Activated B cell treated with CpG ODN at 0.5 μM for 24 hours (primary cell): ENCODE measurements at regions not wholly inside any gene's neighbourhood (a gene's known extent, or its start where the extent isn't known, plus 50 kb on each side); places are given as distances from the start of the nearest gene placed in this dataset.

Experiments used
- ATAC-seq: fragments of 200-7000 bp; cut with Tn5 transposase; one replicate; pipeline ENCODE4 v1.10.0; 2021; ENCODE audit warnings: low read depth, mild to moderate bottlenecking, moderate library complexity
- CTCF ChIA-PET: fragments of 350-600 bp; sonication (Branson Sonifier 250); formaldehyde crosslinking; loops from one replicate; lab custom pipeline; 2021; ENCODE audit warnings: antibody characterized with exemption; lab: Charles Lee
- POLR2A ChIA-PET: fragments of 350-600 bp; sonication (Branson Sonifier 250); formaldehyde crosslinking; loops from one replicate; lab custom pipeline; 2021; ENCODE audit warnings: antibody characterized with exemption; lab: Charles Lee
- DNase-seq: peaks from one replicate; pipeline ENCODE4 v3.0.0; 2022
- H3K27ac Mint-ChIP-seq: one replicate; pipeline ENCODE4 v1.8.0; 2020; ENCODE audit warnings: mixed read lengths
- H3K27me3 Mint-ChIP-seq: one replicate; pipeline ENCODE4 v1.8.0; 2021; ENCODE audit warnings: mixed read lengths
- H3K36me3 Mint-ChIP-seq: one replicate; pipeline ENCODE4 v1.8.0; 2021; ENCODE audit warnings: low read depth, mixed read lengths
- H3K4me1 Mint-ChIP-seq: one replicate; pipeline ENCODE4 v1.8.0; 2021; ENCODE audit warnings: mixed read lengths
- H3K4me3 Mint-ChIP-seq: one replicate; pipeline ENCODE4 v1.8.0; 2020; ENCODE audit warnings: mild to moderate bottlenecking, mixed read lengths
- H3K9me3 Mint-ChIP-seq: one replicate; pipeline ENCODE4 v1.8.0; 2020; ENCODE audit warnings: mixed read lengths
- CTCF ChIP-seq: fragments of 200-600 bp; IDR thresholded peaks from one replicate; pipeline ENCODE4 v1.8.0; 2022; ENCODE audit warnings: antibody characterized with exemption, mild to moderate bottlenecking
- intact Hi-C: fragments of 100-400 bp; cut with micrococcal nuclease; formaldehyde crosslinking; loops from one replicate; pipeline ENCODE4 v1.15.1; 2024

GRCh38 chr13:37375071-37375470 is 223.5 kb downstream of the POSTN start:
- H3K4me1 Mint-ChIP-seq: no peaks in the 10 kb centered on the region
- no peak overlapping the region for H3K4me3 Mint-ChIP-seq
- DNase-seq: no peak
- H3K9me3 Mint-ChIP-seq: no peaks in the 10 kb centered on the region
- no peak for TF ChIP-seq CTCF
- ChIA-PET POLR2A (no interaction called here), CTCF (no interaction called here)
- intact Hi-C loops: no loop called here
- H3K36me3 Mint-ChIP-seq: no peaks in the 10 kb centered on the region
- H3K27me3 Mint-ChIP-seq: no peaks in the 10 kb centered on the region
- no peak overlapping the region for H3K27ac Mint-ChIP-seq
- no peak for ATAC-seq

- H3K36me3 Mint-ChIP-seq: no peaks in the 10 kb centered on the region
- POLR2A ChIA-PET: no interaction called here
- CTCF ChIA-PET: no interaction called here
- no peak overlapping the region for H3K27ac Mint-ChIP-seq
- DNase-seq: no peak
- intact Hi-C loops: no loop called here
- ATAC-seq: no peak
- TF ChIP-seq CTCF: no peak
- no peaks in the 10 kb centered on the region for H3K4me1 Mint-ChIP-seq
- no peaks in the 10 kb centered on the region for H3K27me3 Mint-ChIP-seq
- no peak overlapping the region for H3K4me3 Mint-ChIP-seq
- no peaks in the 10 kb centered on the region for H3K9me3 Mint-ChIP-seq
Measured at GRCh38 chr13:37369616-37370015, 229.0 kb downstream of the POSTN start.

GRCh38 chr13:37368501-37368900 is 230.1 kb downstream of the POSTN start:
- no peak overlapping the region for H3K4me3 Mint-ChIP-seq
- POLR2A ChIA-PET: no interaction called here
- H3K36me3 Mint-ChIP-seq: no peaks in the 10 kb centered on the region
- CTCF ChIA-PET: no interaction called here
- no peaks in the 10 kb centered on the region for H3K9me3 Mint-ChIP-seq
- H3K27me3 Mint-ChIP-seq: no peaks in the 10 kb centered on the region
- DNase-seq (no peak), ATAC-seq (no peak)
- no peak for TF ChIP-seq CTCF
- no peaks in the 10 kb centered on the region for H3K4me1 Mint-ChIP-seq
- H3K27ac Mint-ChIP-seq: no peak overlapping the region
- intact Hi-C loops: no loop called here

- no peaks in the 10 kb centered on the region for H3K9me3 Mint-ChIP-seq
- no peaks in the 10 kb centered on the region for H3K4me1 Mint-ChIP-seq
- no peak overlapping the region for H3K27ac Mint-ChIP-seq
- ChIA-PET CTCF (no interaction called here), POLR2A (no interaction called here)
- no peak for ATAC-seq
- no peaks in the 10 kb centered on the region for H3K36me3 Mint-ChIP-seq
- H3K4me3 Mint-ChIP-seq: no peak overlapping the region
- intact Hi-C loops: no loop called here
- no peak for DNase-seq
- no peak for TF ChIP-seq CTCF
- H3K27me3 Mint-ChIP-seq: no peaks in the 10 kb centered on the region
Measured at GRCh38 chr13:37366044-37366770, 232.4 kb downstream of the POSTN start.

GRCh38 chr13:37365496-37365895 is 233.1 kb downstream of the POSTN start:
- no peak for TF ChIP-seq CTCF
- Mint-ChIP-seq H3K4me1 (no peaks in the 10 kb centered on the region), H3K27me3 (no peaks in the 10 kb centered on the region), H3K36me3 (no peaks in the 10 kb centered on the region), H3K9me3 (no peaks in the 10 kb centered on the region), H3K4me3 (no peak overlapping the region), H3K27ac (no peak overlapping the region)
- POLR2A ChIA-PET: no interaction called here
- intact Hi-C loops: no loop called here
- DNase-seq (no peak), ATAC-seq (no peak)
- CTCF ChIA-PET: no interaction called here
